SK-N-SH (cell line): ENCODE measurements at regions not wholly inside any gene's neighbourhood (a gene's known extent, or its start where the extent isn't known, plus 50 kb on each side); places are given as distances from the start of the nearest gene placed in this dataset.

ENCODE experiments used
- SIN3A ChIP-seq: IDR thresholded peaks from 2 replicates; pipeline ENCODE4 v1.6.1; 2012; ENCODE audit warnings: low read depth, mild to moderate bottlenecking, low read length, moderate library complexity, borderline replicate concordance
- TCF12 ChIP-seq: IDR thresholded peaks from 2 replicates; pipeline ENCODE4 v1.4.0; 2012

GRCh38 chr2:54059504-54059903, 55.9 kb upstream of the ACYP2 start:
- TF ChIP-seq SIN3A (no peak), TCF12 (no peak)
